ENCODE measurements at regions not wholly inside any gene's neighbourhood (a gene's known extent, or its start where the extent isn't known, plus 50 kb on each side); places are given as distances from the start of the nearest gene placed in this dataset.
"Not testable (repeated sequence)": the region's sequence is repeated elsewhere in the genome, so short reads cannot be mapped to it uniquely, and the experiment has no call there.

GRCh38 chr5:162275387-162275786 lies 207.8 kb downstream of the GABRG2 start:
- CTCF ChIA-PET; in situ Hi-C loops (cut with MboI; ENCODE audit: low sequenced_read_pairs): not testable (repeated sequence)

More at GRCh38 chr5:162275387-162275786, 207.8 kb downstream of the GABRG2 start:
- H2BK20ac ChIP-seq (ENCODE audit: low read depth, low read length); H3K36me3 ChIP-seq (ENCODE audit: control insufficient read depth, insufficient read depth, low read length); H3K18ac ChIP-seq (ENCODE audit: low read depth, low read length); H4K20me1 ChIP-seq (ENCODE audit: insufficient read depth, low read length); H3K4ac ChIP-seq (ENCODE audit: low read depth, low read length); H2BK120ac ChIP-seq (ENCODE audit: low read depth, low read length); H3K4me2 ChIP-seq (ENCODE audit: low read depth, low read length); POLR2A ChIA-PET (ENCODE audit: unreplicated experiment); H2BK15ac ChIP-seq (ENCODE audit: low read depth, low read length); dilution Hi-C loops (cut with HindIII; ENCODE audit: low sequenced_read_pairs, unreplicated experiment); H2AFZ ChIP-seq (replicated peaks; ENCODE audit: low read length, poor library complexity); intact Hi-C loops (cut with micrococcal nuclease); H3K9me3 ChIP-seq (ENCODE audit: control insufficient read depth, insufficient read depth, low read length); ATAC-seq (ENCODE audit: low read depth); H3K27me3 ChIP-seq (ENCODE audit: control insufficient read depth, insufficient read depth, low read length); H4K8ac ChIP-seq (ENCODE audit: low read depth in 2 of 2, low read length in 2 of 2); H3K79me1 ChIP-seq (ENCODE audit: low read depth in 1 of 2, low read length in 2 of 2); H2AK5ac ChIP-seq (ENCODE audit: low read depth, low read length); H3K27ac ChIP-seq (ENCODE audit: insufficient read depth, low read length); DNase-seq; H3K4me1 ChIP-seq (ENCODE audit: control insufficient read depth, insufficient read depth, low read length); H3K4me3 ChIP-seq (ENCODE audit: insufficient read depth, low read depth, low read length); H3K9ac ChIP-seq (ENCODE audit: low read depth, low read length); H4K5ac ChIP-seq (ENCODE audit: low read depth, low read length); H2AK9ac ChIP-seq (replicated peaks; ENCODE audit: low read depth, low read length, poor library complexity); H3K56ac ChIP-seq (ENCODE audit: extremely low read depth, insufficient read depth, low read length); H3K14ac ChIP-seq (replicated peaks; ENCODE audit: low read depth, low read length); H3K23ac ChIP-seq (ENCODE audit: low read depth, low read length); H3K9me1 ChIP-seq (ENCODE audit: insufficient read depth, low read length); H2BK5ac ChIP-seq (ENCODE audit: low read depth, low read length, poor library complexity, severe bottlenecking); H4K91ac ChIP-seq (ENCODE audit: insufficient read depth, low read depth, low read length); BruUV-seq (replicated peaks): not testable (repeated sequence)
- no CpG with 5 or more reads among the region's 4 CpGs for WGBS, 2 experiments (ENCODE audit: extremely low coverage in 2 of 2, insufficient read length in 1 of 2)

All from IMR-90 (cell line).